ENCODE measurements at regions not wholly inside any gene's neighbourhood (a gene's known extent, or its start where the extent isn't known, plus 50 kb on each side); places are given as distances from the start of the nearest gene placed in this dataset.

DNA sequence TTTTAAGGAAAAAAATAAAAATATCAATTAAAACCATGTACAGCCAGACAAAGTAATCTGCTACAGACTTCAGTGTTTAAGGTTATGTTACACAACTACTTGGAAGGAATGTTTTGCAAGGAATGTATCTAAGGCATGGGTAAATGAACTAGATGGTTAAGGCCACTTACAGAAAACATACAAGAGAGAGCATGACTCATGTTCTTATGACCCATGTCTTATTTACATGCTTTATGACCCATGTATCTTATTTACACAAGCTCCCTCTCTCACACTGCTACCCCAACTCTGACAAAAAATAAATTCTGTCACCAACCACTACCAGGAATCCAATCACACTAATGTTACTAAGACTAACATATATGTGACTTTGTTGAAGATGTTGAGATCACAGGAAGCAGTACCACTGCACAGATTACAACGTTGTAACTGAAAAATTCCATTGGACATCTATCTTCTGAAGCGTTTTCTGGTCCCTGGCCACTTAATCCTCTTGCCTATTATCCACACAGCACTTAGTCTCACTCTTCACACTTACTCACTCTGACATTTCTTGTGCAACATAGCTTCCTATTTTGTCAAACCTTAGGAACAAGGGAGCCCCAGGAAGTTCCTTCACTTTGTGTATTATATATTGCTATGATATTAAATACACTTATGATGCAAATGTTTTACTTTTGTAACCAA, 1630.1 kb upstream of the C9orf72 start:
- H3K4me3 ChIP-seq (ENCODE audit: low read depth, low read length), result no peak overlapping the region
- intact Hi-C loops (cut with micrococcal nuclease; ENCODE audit: unreplicated experiment), result loop anchor here (10.0 kb wide), 2 partner anchors 289 to 429 kb away; no protein-coding TSS in a partner anchor
- TF ChIP-seq, protein P1, sequence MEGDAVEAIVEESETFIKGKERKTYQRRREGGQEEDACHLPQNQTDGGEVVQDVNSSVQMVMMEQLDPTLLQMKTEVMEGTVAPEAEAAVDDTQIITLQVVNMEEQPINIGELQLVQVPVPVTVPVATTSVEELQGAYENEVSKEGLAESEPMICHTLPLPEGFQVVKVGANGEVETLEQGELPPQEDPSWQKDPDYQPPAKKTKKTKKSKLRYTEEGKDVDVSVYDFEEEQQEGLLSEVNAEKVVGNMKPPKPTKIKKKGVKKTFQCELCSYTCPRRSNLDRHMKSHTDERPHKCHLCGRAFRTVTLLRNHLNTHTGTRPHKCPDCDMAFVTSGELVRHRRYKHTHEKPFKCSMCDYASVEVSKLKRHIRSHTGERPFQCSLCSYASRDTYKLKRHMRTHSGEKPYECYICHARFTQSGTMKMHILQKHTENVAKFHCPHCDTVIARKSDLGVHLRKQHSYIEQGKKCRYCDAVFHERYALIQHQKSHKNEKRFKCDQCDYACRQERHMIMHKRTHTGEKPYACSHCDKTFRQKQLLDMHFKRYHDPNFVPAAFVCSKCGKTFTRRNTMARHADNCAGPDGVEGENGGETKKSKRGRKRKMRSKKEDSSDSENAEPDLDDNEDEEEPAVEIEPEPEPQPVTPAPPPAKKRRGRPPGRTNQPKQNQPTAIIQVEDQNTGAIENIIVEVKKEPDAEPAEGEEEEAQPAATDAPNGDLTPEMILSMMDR (IDR thresholded peaks at IDR 0.05; ENCODE audit: insufficient read depth in 1 of 2, low read depth in 1 of 2, low read length in 1 of 2, severe bottlenecking in 1 of 2, unreplicated experiment in 1 of 2), result no peak
- Mint-ChIP-seq H3K4me1 (ENCODE audit: low read depth, unreplicated experiment) (peaks cover 8% of the 10 kb centered on the region), H3K36me3 (ENCODE audit: insufficient read depth, unreplicated experiment) (no peaks in the 10 kb centered on the region), H3K27me3 (ENCODE audit: insufficient read depth, unreplicated experiment) (no peaks in the 10 kb centered on the region), H3K4me3 (ENCODE audit: unreplicated experiment) (no peak overlapping the region), H3K9me3 (ENCODE audit: unreplicated experiment) (no peaks in the 10 kb centered on the region), H3K27ac (ENCODE audit: unreplicated experiment) (no peak overlapping the region)
- BruUV-seq (replicated peaks), result no TSS peak
- DNase-seq, result no peak
- H3K9me3 ChIP-seq, result no peaks in the 10 kb centered on the region
- ChIA-PET POLR2A (no interaction called here), CTCF (no interaction called here)
- H3K27me3 ChIP-seq (replicated peaks; ENCODE audit: control insufficient read depth, insufficient read depth, low read length), result no peaks in the 10 kb centered on the region
- H3K4me1 ChIP-seq, result peaks cover 7% of the 10 kb centered on the region; the same call in 1 of the 2 replicates
- no peaks in the 10 kb centered on the region for H3K36me3 ChIP-seq (ENCODE audit: control insufficient read depth, insufficient read depth, low read length)

DNA sequence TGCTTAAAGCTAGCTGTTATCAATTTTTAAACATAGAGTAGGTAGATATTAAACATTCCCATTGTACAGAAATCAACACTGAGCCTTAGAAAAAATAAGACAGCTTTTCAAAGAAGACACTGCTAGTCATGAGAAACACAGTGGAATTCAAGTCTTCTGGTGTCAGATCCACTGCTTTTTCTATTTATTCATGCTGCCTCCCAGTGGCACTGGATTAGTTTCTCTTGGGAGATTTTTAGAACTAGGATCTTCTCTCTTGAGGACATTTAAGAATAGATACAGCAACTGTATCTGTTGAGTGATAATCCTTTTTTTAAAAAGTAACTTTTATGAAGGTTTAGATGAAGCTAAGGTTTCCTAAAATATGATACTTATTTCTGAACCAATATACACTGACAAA, 1635.4 kb upstream of the C9orf72 start:
- no peaks in the 10 kb centered on the region for H3K36me3 Mint-ChIP-seq (ENCODE audit: insufficient read depth, unreplicated experiment)
- H3K4me3 Mint-ChIP-seq (ENCODE audit: unreplicated experiment), result no peak overlapping the region
- H3K4me1 ChIP-seq, result no peaks in the 10 kb centered on the region
- H3K27ac Mint-ChIP-seq (ENCODE audit: unreplicated experiment), result no peak overlapping the region
- no peaks in the 10 kb centered on the region for H3K36me3 ChIP-seq (ENCODE audit: control insufficient read depth, insufficient read depth, low read length)
- no peaks in the 10 kb centered on the region for H3K9me3 Mint-ChIP-seq (ENCODE audit: unreplicated experiment)
- H3K9me3 ChIP-seq, result no peaks in the 10 kb centered on the region
- TF ChIP-seq, protein P1 (IDR thresholded peaks at IDR 0.05; ENCODE audit: insufficient read depth in 1 of 2, low read depth in 1 of 2, low read length in 1 of 2, severe bottlenecking in 1 of 2, unreplicated experiment in 1 of 2), result no peak
- H3K4me1 Mint-ChIP-seq (ENCODE audit: low read depth, unreplicated experiment), result peaks cover under 1% of the 10 kb centered on the region
- ChIA-PET POLR2A (no interaction called here), CTCF (no interaction called here)
- intact Hi-C loops (cut with micrococcal nuclease; ENCODE audit: unreplicated experiment), result loop anchor here (10.0 kb wide), 2 partner anchors 294 to 434 kb away; no protein-coding TSS in a partner anchor
- peaks cover 4% of the 10 kb centered on the region for H3K27me3 Mint-ChIP-seq (ENCODE audit: insufficient read depth, unreplicated experiment)
- BruUV-seq (replicated peaks), result no TSS peak
- H3K4me3 ChIP-seq (ENCODE audit: low read depth, low read length), result no peak overlapping the region
- H3K27me3 ChIP-seq (replicated peaks; ENCODE audit: control insufficient read depth, insufficient read depth, low read length), result no peaks in the 10 kb centered on the region
- no peak for DNase-seq

DNA sequence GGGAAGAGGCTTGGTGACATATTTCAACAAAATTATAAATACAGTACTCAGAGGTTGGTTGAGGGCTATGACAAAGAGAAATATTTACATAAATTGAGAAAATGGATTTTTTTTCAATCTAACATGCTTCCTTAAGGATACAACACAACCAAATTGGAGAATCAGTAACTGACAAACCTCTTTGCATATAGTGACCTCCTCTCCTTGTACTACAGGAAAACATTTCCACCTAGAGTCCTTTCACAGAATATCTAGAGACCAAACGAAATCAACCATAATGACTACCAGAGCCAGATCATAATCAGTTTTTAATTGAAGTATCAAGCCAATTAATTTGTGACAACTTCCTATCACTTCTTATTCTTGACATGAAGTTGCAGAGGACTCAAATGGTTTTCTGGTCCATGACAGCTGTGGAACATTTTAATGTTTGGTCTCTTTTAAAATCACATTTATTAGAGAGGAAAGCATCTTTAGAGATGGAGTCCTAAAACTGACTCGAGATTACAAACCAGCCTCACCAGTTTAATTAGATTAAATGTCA, 1636.5 kb upstream of the C9orf72 start:
- no peaks in the 10 kb centered on the region for H3K4me1 ChIP-seq
- no peak for DNase-seq
- Mint-ChIP-seq H3K9me3 (ENCODE audit: unreplicated experiment) (no peaks in the 10 kb centered on the region), H3K27ac (ENCODE audit: unreplicated experiment) (no peak overlapping the region), H3K27me3 (ENCODE audit: insufficient read depth, unreplicated experiment) (peaks cover 4% of the 10 kb centered on the region), H3K4me1 (ENCODE audit: low read depth, unreplicated experiment) (no peaks in the 10 kb centered on the region), H3K36me3 (ENCODE audit: insufficient read depth, unreplicated experiment) (no peaks in the 10 kb centered on the region), H3K4me3 (ENCODE audit: unreplicated experiment) (no peak overlapping the region)
- no peaks in the 10 kb centered on the region for H3K36me3 ChIP-seq (ENCODE audit: control insufficient read depth, insufficient read depth, low read length)
- no peaks in the 10 kb centered on the region for H3K27me3 ChIP-seq (replicated peaks; ENCODE audit: control insufficient read depth, insufficient read depth, low read length)
- no peaks in the 10 kb centered on the region for H3K9me3 ChIP-seq
- BruUV-seq (replicated peaks), result no TSS peak
- no peak overlapping the region for H3K4me3 ChIP-seq (ENCODE audit: low read depth, low read length)
- ChIA-PET CTCF (no interaction called here), POLR2A (no interaction called here)
- intact Hi-C loops (cut with micrococcal nuclease; ENCODE audit: unreplicated experiment), result loop anchor here (10.0 kb wide), 2 partner anchors 295 to 435 kb away; no protein-coding TSS in a partner anchor
- TF ChIP-seq, protein P1 (IDR thresholded peaks at IDR 0.05; ENCODE audit: insufficient read depth in 1 of 2, low read depth in 1 of 2, low read length in 1 of 2, severe bottlenecking in 1 of 2, unreplicated experiment in 1 of 2), result no peak
